ENCODE measurements at regions not wholly inside any gene's neighbourhood (a gene's known extent, or its start where the extent isn't known, plus 50 kb on each side); places are given as distances from the start of the nearest gene placed in this dataset.
"Not testable (repeated sequence)": the region's sequence is repeated elsewhere in the genome, so short reads cannot be mapped to it uniquely, and the experiment has no call there.

GRCh38 chr5:101647861-101648260 is 648.2 kb downstream of the SLCO4C1 start:
- Mint-ChIP-seq H3K36me3 (ENCODE audit: unreplicated experiment) (no peaks in the 10 kb centered on the region), H3K4me3 (ENCODE audit: unreplicated experiment) (no peak overlapping the region), H3K27me3 (ENCODE audit: unreplicated experiment) (peaks cover 1% of the 10 kb centered on the region), H3K4me1 (ENCODE audit: low read depth, unreplicated experiment) (peaks cover 2% of the 10 kb centered on the region), H3K27ac (ENCODE audit: unreplicated experiment) (no peak overlapping the region), H3K9me3 (ENCODE audit: unreplicated experiment) (no peaks in the 10 kb centered on the region)
- no peak for TF ChIP-seq CTCF (IDR thresholded peaks at IDR 0.05; ENCODE audit: partially characterized antibody, unreplicated experiment)
- DNase-seq: no peak

- Mint-ChIP-seq H3K4me3 (ENCODE audit: unreplicated experiment) (no peak overlapping the region), H3K4me1 (ENCODE audit: low read depth, unreplicated experiment) (peaks cover 2% of the 10 kb centered on the region), H3K27me3 (ENCODE audit: unreplicated experiment) (peaks cover 1% of the 10 kb centered on the region), H3K36me3 (ENCODE audit: unreplicated experiment) (no peaks in the 10 kb centered on the region), H3K9me3 (ENCODE audit: unreplicated experiment) (no peaks in the 10 kb centered on the region), H3K27ac (ENCODE audit: unreplicated experiment) (no peak overlapping the region)
- DNase-seq: no peak
- TF ChIP-seq CTCF (IDR thresholded peaks at IDR 0.05; ENCODE audit: partially characterized antibody, unreplicated experiment): no peak
Measured at GRCh38 chr5:101643794-101644193, 652.3 kb downstream of the SLCO4C1 start.

- DNase-seq: no peak
- no peak overlapping the region for H3K4me3 Mint-ChIP-seq (ENCODE audit: unreplicated experiment)
- no peaks in the 10 kb centered on the region for H3K4me1 Mint-ChIP-seq (ENCODE audit: low read depth, unreplicated experiment)
Measured at GRCh38 chr5:101637599-101637998, 658.5 kb downstream of the SLCO4C1 start.

GRCh38 chr5:101627770-101628169 is 668.3 kb downstream of the SLCO4C1 start:
- H3K4me1 Mint-ChIP-seq (ENCODE audit: low read depth, unreplicated experiment); H3K27ac Mint-ChIP-seq (ENCODE audit: unreplicated experiment); H3K9me3 Mint-ChIP-seq (ENCODE audit: unreplicated experiment); DNase-seq; H3K36me3 Mint-ChIP-seq (ENCODE audit: unreplicated experiment); H3K4me3 Mint-ChIP-seq (ENCODE audit: unreplicated experiment); H3K27me3 Mint-ChIP-seq (ENCODE audit: unreplicated experiment): not testable (repeated sequence)

More at GRCh38 chr5:101637599-101637998, 658.5 kb downstream of the SLCO4C1 start:
- no peak for TF ChIP-seq CTCF (IDR thresholded peaks at IDR 0.05; ENCODE audit: partially characterized antibody, unreplicated experiment)
- H3K27me3 Mint-ChIP-seq (ENCODE audit: unreplicated experiment): no peaks in the 10 kb centered on the region
- no peaks in the 10 kb centered on the region for H3K36me3 Mint-ChIP-seq (ENCODE audit: unreplicated experiment)
- H3K27ac Mint-ChIP-seq (ENCODE audit: unreplicated experiment): no peak overlapping the region
- H3K9me3 Mint-ChIP-seq (ENCODE audit: unreplicated experiment): no peaks in the 10 kb centered on the region

GRCh38 chr5:101626572-101626971 is 669.5 kb downstream of the SLCO4C1 start:
- no peak for DNase-seq
- no peak for TF ChIP-seq CTCF (IDR thresholded peaks at IDR 0.05; ENCODE audit: partially characterized antibody, unreplicated experiment)
- H3K36me3 Mint-ChIP-seq (ENCODE audit: unreplicated experiment): no peaks in the 10 kb centered on the region
- no peak overlapping the region for H3K4me3 Mint-ChIP-seq (ENCODE audit: unreplicated experiment)
- no peaks in the 10 kb centered on the region for H3K4me1 Mint-ChIP-seq (ENCODE audit: low read depth, unreplicated experiment)
- no peaks in the 10 kb centered on the region for H3K9me3 Mint-ChIP-seq (ENCODE audit: unreplicated experiment)
- H3K27me3 Mint-ChIP-seq (ENCODE audit: unreplicated experiment): no peaks in the 10 kb centered on the region
- no peak overlapping the region for H3K27ac Mint-ChIP-seq (ENCODE audit: unreplicated experiment)

- no peak for TF ChIP-seq CTCF (IDR thresholded peaks at IDR 0.05; ENCODE audit: partially characterized antibody, unreplicated experiment)
- DNase-seq: no peak
- no peaks in the 10 kb centered on the region for H3K27me3 Mint-ChIP-seq (ENCODE audit: unreplicated experiment)
- no peak overlapping the region for H3K27ac Mint-ChIP-seq (ENCODE audit: unreplicated experiment)
- H3K4me1 Mint-ChIP-seq (ENCODE audit: low read depth, unreplicated experiment): no peaks in the 10 kb centered on the region
- no peak overlapping the region for H3K4me3 Mint-ChIP-seq (ENCODE audit: unreplicated experiment)
- H3K9me3 Mint-ChIP-seq (ENCODE audit: unreplicated experiment): no peaks in the 10 kb centered on the region
- no peaks in the 10 kb centered on the region for H3K36me3 Mint-ChIP-seq (ENCODE audit: unreplicated experiment)
Measured at GRCh38 chr5:101611039-101611438, 685.0 kb downstream of the SLCO4C1 start.

Data from glutamatergic neuron (in vitro differentiated cells).